ENCODE measurements at regions not wholly inside any gene's neighbourhood (a gene's known extent, or its start where the extent isn't known, plus 50 kb on each side); places are given as distances from the start of the nearest gene placed in this dataset.

GRCh38 chr12:93032758-93033157 is 103.7 kb upstream of the EEA1 start:
- DNase-seq (ENCODE audit: low read depth) = peak; percentile 21
- TF ChIP-seq CTCF (IDR thresholded peaks at IDR 0.05; ENCODE audit: insufficient read depth, low read depth, low read length) = no peak
- H3K4me3 ChIP-seq (ENCODE audit: low read depth, low read length) = no peak overlapping the region

GRCh38 chr12:93033948-93034347 is 104.9 kb upstream of the EEA1 start:
- DNase-seq (ENCODE audit: low read depth) = no peak
- TF ChIP-seq CTCF (IDR thresholded peaks at IDR 0.05; ENCODE audit: insufficient read depth, low read depth, low read length) = no peak
- no peak overlapping the region for H3K4me3 ChIP-seq (ENCODE audit: low read depth, low read length)

GRCh38 chr12:93039062-93039461 is 110.0 kb upstream of the EEA1 start:
- no peak for TF ChIP-seq CTCF (IDR thresholded peaks at IDR 0.05; ENCODE audit: insufficient read depth, low read depth, low read length)
- no peak overlapping the region for H3K4me3 ChIP-seq (ENCODE audit: low read depth, low read length)
- DNase-seq (ENCODE audit: low read depth) = no peak

- H3K4me3 ChIP-seq (ENCODE audit: low read depth, low read length) = no peak overlapping the region
- TF ChIP-seq CTCF (IDR thresholded peaks at IDR 0.05; ENCODE audit: insufficient read depth, low read depth, low read length) = no peak
Measured at GRCh38 chr12:93039930-93040329, 110.8 kb upstream of the EEA1 start.

GRCh38 chr12:93040367-93040766 is 111.3 kb upstream of the EEA1 start:
- no peak overlapping the region for H3K4me3 ChIP-seq (ENCODE audit: low read depth, low read length)
- TF ChIP-seq CTCF (IDR thresholded peaks at IDR 0.05; ENCODE audit: insufficient read depth, low read depth, low read length) = no peak
- DNase-seq (ENCODE audit: low read depth) = no peak

More at GRCh38 chr12:93039930-93040329, 110.8 kb upstream of the EEA1 start:
- DNase-seq (ENCODE audit: low read depth) = no peak

GRCh38 chr12:93041416-93041815 is 112.3 kb upstream of the EEA1 start:
- H3K4me3 ChIP-seq (ENCODE audit: low read depth, low read length) = no peak overlapping the region
- no peak for TF ChIP-seq CTCF (IDR thresholded peaks at IDR 0.05; ENCODE audit: insufficient read depth, low read depth, low read length)
- DNase-seq (ENCODE audit: low read depth) = no peak

GRCh38 chr12:93042283-93042682 is 113.2 kb upstream of the EEA1 start:
- no peak for DNase-seq (ENCODE audit: low read depth)
- TF ChIP-seq CTCF (IDR thresholded peaks at IDR 0.05; ENCODE audit: insufficient read depth, low read depth, low read length) = no peak

More at GRCh38 chr12:93042283-93042682, 113.2 kb upstream of the EEA1 start:
- H3K4me3 ChIP-seq (ENCODE audit: low read depth, low read length) = no peak overlapping the region
